Smooth muscle cell (in vitro differentiated cells): ENCODE measurements at regions not wholly inside any gene's neighbourhood (a gene's known extent, or its start where the extent isn't known, plus 50 kb on each side); places are given as distances from the start of the nearest gene placed in this dataset.

ENCODE experiments used
- DNase-seq: peaks from one replicate; lab custom pipeline; 2025; ENCODE audit not compliant: unreplicated experiment; lab: John Stamatoyannopoulos, UW
- H2AFZ ChIP-seq: fragments of 200-600 bp; sonication (generic); 2 replicates; pipeline ENCODE4 v1.6.0; 2016; ENCODE audit warnings: antibody characterized with exemption, low read depth, mild to moderate bottlenecking
- H3F3A ChIP-seq: fragments of 200-600 bp; sonication (generic); 2 replicates; pipeline ENCODE4 v1.6.0; 2017; ENCODE audit warnings: antibody characterized with exemption, low read depth
- H3K27ac ChIP-seq: fragments of 200-600 bp; sonication (generic); 2 replicates; pipeline ENCODE4 v1.5.1; 2016; ENCODE audit warnings: low read depth, mild to moderate bottlenecking
- H3K27me3 ChIP-seq: fragments of 200-600 bp; sonication (generic); 2 replicates; pipeline ENCODE4 v1.6.1; 2016; ENCODE audit warnings: low read depth, mild to moderate bottlenecking
- H3K36me3 ChIP-seq: fragments of 200-600 bp; sonication (generic); 2 replicates; pipeline ENCODE4 v1.5.1; 2016; ENCODE audit warnings: low read depth
- H3K4me1 ChIP-seq: fragments of 200-600 bp; sonication (generic); 2 replicates; pipeline ENCODE4 v1.5.1; 2016; ENCODE audit warnings: low read depth
- H3K4me2 ChIP-seq: fragments of 200-600 bp; sonication (generic); 2 replicates; pipeline ENCODE4 v1.6.0; 2016; ENCODE audit warnings: mild to moderate bottlenecking
- H3K4me3 ChIP-seq: fragments of 200-600 bp; sonication (generic); 2 replicates; pipeline ENCODE4 v1.5.1; 2016; ENCODE audit warnings: mild to moderate bottlenecking
- H3K79me2 ChIP-seq: fragments of 200-600 bp; sonication (generic); 2 replicates; pipeline ENCODE4 v1.6.0; 2016; ENCODE audit warnings: low read depth, mild to moderate bottlenecking
- H3K9ac ChIP-seq: fragments of 200-600 bp; sonication (generic); 2 replicates; pipeline ENCODE4 v1.6.0; 2016; ENCODE audit warnings: low read depth
- H3K9me3 ChIP-seq: fragments of 200-600 bp; sonication (generic); replicated peaks from 2 replicates; pipeline ENCODE4 v1.5.1; 2016; ENCODE audit warnings: low read depth
- H4K20me1 ChIP-seq: fragments of 200-600 bp; sonication (generic); 2 replicates; pipeline ENCODE4 v1.6.0; 2016; ENCODE audit warnings: low read depth
- WGBS: methylation state at CpG from one replicate; pipeline ENCODE4 v1.1.7; 2016; ENCODE audit warnings: low lambda C conversion rate; 5-methylcytosine and 5-hydroxymethylcytosine counted together
- TF ChIP-seq, protein P1 (sequence below): fragments of 200-600 bp; sonication (generic); IDR thresholded peaks from 2 replicates; pipeline ENCODE4 v1.5.1; 2017; ENCODE audit warnings: borderline replicate concordance, mild to moderate bottlenecking, antibody characterized with exemption; ENCODE audit not compliant: insufficient read depth, poor library complexity, severe bottlenecking

DNA sequence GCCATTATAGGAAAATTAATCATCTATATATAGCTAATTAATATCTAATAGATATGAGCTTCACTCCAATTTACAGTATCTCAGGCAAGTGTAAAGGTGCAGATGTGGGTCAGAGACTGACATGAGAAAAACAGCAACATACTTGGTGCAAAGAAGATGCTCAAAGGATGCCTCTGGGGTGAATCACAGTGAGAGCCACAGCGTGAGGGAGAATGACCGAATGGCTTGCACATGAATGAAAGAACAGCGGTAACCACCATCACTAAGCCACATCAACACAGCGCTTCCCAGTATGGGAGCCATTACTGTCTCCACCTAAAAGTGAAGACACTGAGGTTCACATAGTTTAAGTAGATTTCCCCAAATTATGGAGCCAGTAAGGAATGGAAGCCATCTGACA is 423.4 kb upstream of the ID2 start:
- no peaks in the 10 kb centered on the region for H3K36me3 ChIP-seq
- H3K9me3 ChIP-seq = no peaks in the 10 kb centered on the region
- no peak for DNase-seq
- TF ChIP-seq, protein P1, sequence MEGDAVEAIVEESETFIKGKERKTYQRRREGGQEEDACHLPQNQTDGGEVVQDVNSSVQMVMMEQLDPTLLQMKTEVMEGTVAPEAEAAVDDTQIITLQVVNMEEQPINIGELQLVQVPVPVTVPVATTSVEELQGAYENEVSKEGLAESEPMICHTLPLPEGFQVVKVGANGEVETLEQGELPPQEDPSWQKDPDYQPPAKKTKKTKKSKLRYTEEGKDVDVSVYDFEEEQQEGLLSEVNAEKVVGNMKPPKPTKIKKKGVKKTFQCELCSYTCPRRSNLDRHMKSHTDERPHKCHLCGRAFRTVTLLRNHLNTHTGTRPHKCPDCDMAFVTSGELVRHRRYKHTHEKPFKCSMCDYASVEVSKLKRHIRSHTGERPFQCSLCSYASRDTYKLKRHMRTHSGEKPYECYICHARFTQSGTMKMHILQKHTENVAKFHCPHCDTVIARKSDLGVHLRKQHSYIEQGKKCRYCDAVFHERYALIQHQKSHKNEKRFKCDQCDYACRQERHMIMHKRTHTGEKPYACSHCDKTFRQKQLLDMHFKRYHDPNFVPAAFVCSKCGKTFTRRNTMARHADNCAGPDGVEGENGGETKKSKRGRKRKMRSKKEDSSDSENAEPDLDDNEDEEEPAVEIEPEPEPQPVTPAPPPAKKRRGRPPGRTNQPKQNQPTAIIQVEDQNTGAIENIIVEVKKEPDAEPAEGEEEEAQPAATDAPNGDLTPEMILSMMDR = no peak
- no peaks in the 10 kb centered on the region for H4K20me1 ChIP-seq
- no peak overlapping the region for H3K4me2 ChIP-seq
- 55% methylated on average over 4 of the region's 4 CpGs for WGBS
- no peaks in the 10 kb centered on the region for H3F3A ChIP-seq
- no peaks in the 10 kb centered on the region for H3K27me3 ChIP-seq
- H3K79me2 ChIP-seq = no peaks in the 10 kb centered on the region
- H3K4me3 ChIP-seq = no peak overlapping the region
- no peak overlapping the region for H3K27ac ChIP-seq
- peaks cover 10% of the 10 kb centered on the region for H3K4me1 ChIP-seq
- no peak overlapping the region for H3K9ac ChIP-seq
- H2AFZ ChIP-seq = no peak overlapping the region

DNA sequence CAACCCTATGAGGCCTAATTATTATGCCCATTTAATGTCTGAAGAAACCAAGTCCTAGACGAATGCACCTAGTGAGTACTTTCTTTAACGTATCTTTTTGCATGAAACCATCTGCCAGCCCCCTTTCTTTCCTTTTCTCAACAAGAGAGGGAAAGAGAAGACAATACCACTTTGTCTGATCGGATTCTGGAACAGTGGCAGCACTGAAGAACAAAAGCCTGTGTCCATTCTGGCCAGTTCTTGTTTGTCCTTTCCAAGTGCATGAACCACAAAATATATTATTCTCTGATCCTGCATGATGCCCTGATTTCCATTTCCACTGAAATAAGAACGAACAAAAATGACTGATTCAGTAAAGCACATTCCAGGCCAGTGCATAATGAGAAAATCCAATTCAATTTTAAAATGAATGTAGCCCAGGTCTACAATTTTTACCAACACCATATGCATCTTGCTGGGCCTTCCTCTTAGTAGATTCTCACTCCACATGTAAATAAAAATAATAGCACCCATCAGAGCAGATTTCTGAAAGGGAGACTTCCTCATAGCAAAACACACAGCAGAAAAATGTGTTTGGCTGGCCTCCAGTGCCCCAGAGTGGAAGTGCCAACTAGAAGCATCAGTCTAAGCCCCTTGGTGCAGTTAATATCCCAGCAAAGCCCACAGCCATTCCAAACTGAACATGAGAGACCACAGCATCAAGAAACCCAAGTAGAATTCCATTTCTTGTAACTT is 422.6 kb upstream of the ID2 start:
- Histone ChIP-seq H2AFZ (no peak overlapping the region), H3K79me2 (no peaks in the 10 kb centered on the region), H3K4me3 (no peak overlapping the region), H3K4me2 (no peak overlapping the region), H3K4me1 (peaks cover 6% of the 10 kb centered on the region), H3K36me3 (no peaks in the 10 kb centered on the region), H3F3A (no peaks in the 10 kb centered on the region), H3K9me3 (no peaks in the 10 kb centered on the region), H3K27ac (no peak overlapping the region), H3K27me3 (no peaks in the 10 kb centered on the region), H4K20me1 (no peaks in the 10 kb centered on the region), H3K9ac (no peak overlapping the region)
- TF ChIP-seq, protein P1 = no peak
- 93% methylated on average over 4 of the region's 4 CpGs for WGBS
- no peak for DNase-seq

GRCh38 chr2:8259841-8260178 is 422.0 kb upstream of the ID2 start:
- Histone ChIP-seq H3K36me3 (no peaks in the 10 kb centered on the region), H2AFZ (no peak overlapping the region), H3K27ac (no peak overlapping the region), H3K9me3 (no peaks in the 10 kb centered on the region), H3K9ac (no peak overlapping the region), H3K4me3 (no peak overlapping the region), H3K27me3 (no peaks in the 10 kb centered on the region), H3K4me1 (peaks cover 10% of the 10 kb centered on the region), H3K79me2 (no peaks in the 10 kb centered on the region), H3K4me2 (no peak overlapping the region), H4K20me1 (no peaks in the 10 kb centered on the region), H3F3A (no peaks in the 10 kb centered on the region)
- DNase-seq = no peak
- 93% methylated on average over 5 of the region's 5 CpGs for WGBS
- TF ChIP-seq, protein P1 = no peak

DNA sequence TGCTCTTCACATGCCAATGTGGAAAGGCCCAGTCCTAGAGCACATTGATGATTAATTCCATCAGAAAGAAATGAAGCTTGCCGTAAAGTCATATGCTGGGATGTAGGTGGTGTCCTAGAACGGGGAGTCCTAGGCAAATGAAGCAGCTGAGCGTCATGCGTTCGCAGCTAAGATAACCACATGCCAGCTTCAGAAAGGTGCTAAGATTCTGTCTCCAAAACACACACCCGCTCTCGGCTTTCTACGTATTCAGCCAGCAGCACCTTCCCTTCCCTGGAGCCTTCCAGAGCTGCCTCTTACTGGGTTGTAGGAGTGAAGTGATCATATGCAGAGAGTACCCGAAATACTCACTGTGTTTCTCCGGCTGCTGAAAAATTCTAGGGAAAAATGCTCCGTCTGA is 421.6 kb upstream of the ID2 start:
- Histone ChIP-seq H3K9ac (no peak overlapping the region), H3K79me2 (no peaks in the 10 kb centered on the region), H4K20me1 (no peaks in the 10 kb centered on the region), H3F3A (no peaks in the 10 kb centered on the region), H3K4me3 (no peak overlapping the region), H3K27ac (no peak overlapping the region), H3K36me3 (no peaks in the 10 kb centered on the region), H3K27me3 (no peaks in the 10 kb centered on the region), H2AFZ (no peak overlapping the region), H3K4me2 (no peak overlapping the region), H3K4me1 (peaks cover 14% of the 10 kb centered on the region), H3K9me3 (no peaks in the 10 kb centered on the region)
- no peak for DNase-seq
- WGBS = 81% methylated on average over 11 of the region's 11 CpGs
- TF ChIP-seq, protein P1 = no peak
